Fibroblast of peridontal ligament (primary cell): ENCODE measurements at regions not wholly inside any gene's neighbourhood (a gene's known extent, or its start where the extent isn't known, plus 50 kb on each side); places are given as distances from the start of the nearest gene placed in this dataset.
"Not testable (repeated sequence)": the region's sequence is repeated elsewhere in the genome, so short reads cannot be mapped to it uniquely, and the experiment has no call there.

ENCODE experiments used
- DNase-seq: peaks from one replicate; pipeline ENCODE4 v3.0.0-alpha.2; 2010; ENCODE audit errors: extremely low read depth

DNA sequence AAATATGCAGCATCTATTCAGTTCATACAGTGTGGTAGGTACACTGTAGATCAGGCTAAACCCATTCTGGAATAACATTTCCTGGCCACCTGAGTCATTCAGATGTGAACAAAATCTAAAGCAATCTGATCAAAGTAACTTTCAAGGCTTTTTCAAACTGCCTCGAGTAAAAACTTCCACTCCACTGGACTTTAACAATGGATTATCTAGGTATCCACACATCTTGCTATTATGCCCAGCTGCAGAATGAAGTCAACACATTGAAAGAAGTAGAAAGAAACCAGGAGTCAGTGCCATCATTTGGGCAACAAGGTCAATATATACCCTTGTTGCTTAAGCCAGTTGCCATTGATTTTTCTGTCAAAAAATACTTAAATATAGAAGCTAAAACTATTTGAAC lies 1352.6 kb upstream of the NUDT12 start:
- DNase-seq = no peak

- no peak for DNase-seq
These were observed 1352.0 kb upstream of the NUDT12 start for GRCh38 chr5:104914536-104915070.

GRCh38 chr5:104913841-104914281 lies 1351.3 kb upstream of the NUDT12 start:
- no peak for DNase-seq

DNA sequence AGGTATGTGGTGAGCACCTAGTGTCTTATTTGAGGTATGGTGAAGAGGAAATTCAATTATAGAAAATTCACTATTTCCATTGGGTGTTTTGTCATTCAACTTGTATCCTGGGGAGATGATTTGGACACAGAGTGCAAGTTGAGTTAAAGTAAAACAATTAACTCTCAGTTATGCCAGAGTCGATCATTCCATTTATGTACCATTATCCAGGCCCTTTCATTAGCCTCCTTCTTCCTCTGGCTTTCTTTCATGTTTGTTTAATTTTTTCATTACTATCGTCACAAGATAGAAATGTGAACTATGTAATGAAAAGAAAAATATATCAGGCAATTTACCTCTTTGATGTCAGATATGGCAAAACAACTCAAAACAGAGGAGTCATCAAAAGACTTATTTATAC lies 1347.2 kb upstream of the NUDT12 start:
- no peak for DNase-seq

DNA sequence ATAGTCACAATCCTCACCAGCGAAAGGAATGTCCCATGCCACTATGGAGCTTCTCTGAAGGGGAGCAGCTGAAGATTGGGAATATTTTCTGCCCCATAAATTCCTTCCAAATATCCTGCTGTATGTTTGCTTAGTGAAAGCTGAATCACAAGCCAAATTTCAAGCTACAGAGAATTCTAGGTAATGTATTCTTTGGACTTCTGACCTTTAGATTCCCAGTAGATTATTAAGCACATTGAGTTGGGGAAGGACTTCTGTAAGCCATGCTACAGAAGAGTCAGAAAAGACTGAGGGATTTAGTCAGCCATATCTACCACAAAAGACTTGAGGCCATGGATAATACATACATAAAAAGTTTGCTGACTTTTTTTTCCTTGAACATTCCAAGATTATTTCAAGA lies 1342.0 kb upstream of the NUDT12 start:
- DNase-seq = no peak

GRCh38 chr5:104903941-104904340 lies 1341.4 kb upstream of the NUDT12 start:
- DNase-seq = no peak

DNA sequence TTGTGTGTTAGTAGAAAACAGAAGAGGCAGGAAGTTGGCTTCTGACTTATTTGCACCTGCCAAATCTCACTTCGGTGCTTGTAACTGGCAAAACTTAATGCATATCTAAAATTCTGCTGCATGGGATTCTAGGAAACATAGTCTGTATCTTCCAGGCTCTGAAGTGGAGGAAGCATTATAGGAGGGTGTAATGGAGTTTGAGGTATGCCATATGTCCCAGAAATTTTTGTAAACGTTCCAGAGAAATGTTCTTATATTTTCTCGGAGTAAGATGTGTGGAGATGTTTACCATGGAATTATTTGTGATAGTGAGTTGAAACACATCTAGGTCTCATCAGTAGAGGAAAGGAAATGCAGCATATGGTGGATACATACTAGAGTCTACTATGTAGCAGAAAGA lies 1329.0 kb upstream of the NUDT12 start:
- DNase-seq = no peak

GRCh38 chr5:104890767-104891166 lies 1328.2 kb upstream of the NUDT12 start:
- no peak for DNase-seq

GRCh38 chr5:104859437-104859836 lies 1296.8 kb upstream of the NUDT12 start:
- peak; percentile 24 for DNase-seq

GRCh38 chr5:104852099-104852498 lies 1289.5 kb upstream of the NUDT12 start:
- not testable (repeated sequence) for DNase-seq

DNA sequence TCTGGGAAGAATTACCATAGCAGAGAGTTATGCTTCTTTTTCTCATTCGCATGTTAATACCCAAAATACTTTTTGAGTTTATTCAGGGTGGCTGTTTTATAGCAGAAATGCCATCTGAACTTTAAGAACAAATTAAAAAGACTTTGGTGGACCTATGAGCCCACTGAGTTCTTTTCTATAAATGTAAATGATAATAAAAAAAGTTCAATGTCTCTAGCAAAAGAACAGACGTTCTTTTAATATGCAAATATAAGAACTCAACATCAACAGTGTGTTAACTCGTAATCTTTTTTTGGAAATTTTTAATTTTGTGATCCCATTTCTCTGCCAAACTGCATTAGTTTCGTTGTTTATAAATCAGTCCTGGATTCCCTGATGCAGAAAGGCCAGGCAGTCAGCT lies 1283.0 kb upstream of the NUDT12 start:
- no peak for DNase-seq

- no peak for DNase-seq
These were observed 1281.2 kb upstream of the NUDT12 start for GRCh38 chr5:104843822-104844221.

DNA sequence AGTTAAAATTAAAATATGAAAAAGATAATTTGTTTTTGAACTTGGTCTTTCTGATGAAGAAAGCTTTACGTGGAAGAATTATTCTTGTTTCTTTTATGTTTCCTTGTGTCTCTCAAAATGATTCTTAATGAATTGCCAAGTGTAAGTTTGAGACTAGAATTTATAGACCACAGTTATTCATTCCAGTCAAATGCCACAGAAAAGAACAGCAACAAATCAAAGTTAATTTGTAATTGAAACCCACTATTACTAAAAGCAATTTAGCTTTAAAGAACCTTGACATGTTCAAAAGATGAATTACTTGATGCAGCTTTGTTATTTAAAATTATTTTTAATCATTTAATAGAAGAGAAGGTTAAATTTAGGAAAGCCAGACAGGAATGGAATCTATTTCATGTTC lies 1277.7 kb upstream of the NUDT12 start:
- no peak for DNase-seq

DNA sequence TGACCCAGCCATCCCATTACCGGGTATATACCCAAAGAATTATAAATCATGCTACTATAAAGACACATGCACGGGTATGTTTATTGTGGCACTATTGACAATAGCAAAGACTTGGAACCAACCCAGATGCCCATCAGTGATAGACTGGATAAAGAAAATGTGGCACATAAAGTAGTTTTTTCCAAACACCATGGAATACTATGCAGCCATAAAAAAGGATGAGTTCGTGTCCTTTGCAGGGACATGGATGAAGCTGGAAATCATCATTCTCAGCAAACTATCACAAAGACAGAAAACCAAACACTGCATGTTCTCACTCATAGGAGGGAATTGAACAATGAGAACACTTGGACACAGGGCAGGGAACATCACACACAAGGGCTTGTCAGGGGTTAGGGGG lies 1268.9 kb upstream of the NUDT12 start:
- DNase-seq = not testable (repeated sequence)

DNA sequence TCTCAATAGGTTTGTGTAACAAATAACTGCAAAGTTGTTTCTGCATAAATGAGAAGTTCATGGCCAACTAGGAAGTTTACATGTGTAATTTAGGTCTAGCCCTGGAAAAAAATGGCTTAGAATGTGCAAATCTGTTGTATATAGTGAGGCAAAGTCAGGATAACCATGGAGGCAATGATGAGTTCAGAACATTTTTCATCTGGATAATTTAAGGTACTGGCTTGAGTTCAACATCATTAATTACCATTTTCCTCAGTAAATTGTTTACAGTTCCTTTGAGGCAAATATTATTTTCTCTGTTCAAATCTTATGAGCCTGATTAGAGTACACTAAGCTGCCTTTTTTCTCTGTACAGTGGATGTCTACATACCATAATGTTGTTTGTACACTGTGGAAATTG lies 1259.0 kb upstream of the NUDT12 start:
- DNase-seq = no peak

DNA sequence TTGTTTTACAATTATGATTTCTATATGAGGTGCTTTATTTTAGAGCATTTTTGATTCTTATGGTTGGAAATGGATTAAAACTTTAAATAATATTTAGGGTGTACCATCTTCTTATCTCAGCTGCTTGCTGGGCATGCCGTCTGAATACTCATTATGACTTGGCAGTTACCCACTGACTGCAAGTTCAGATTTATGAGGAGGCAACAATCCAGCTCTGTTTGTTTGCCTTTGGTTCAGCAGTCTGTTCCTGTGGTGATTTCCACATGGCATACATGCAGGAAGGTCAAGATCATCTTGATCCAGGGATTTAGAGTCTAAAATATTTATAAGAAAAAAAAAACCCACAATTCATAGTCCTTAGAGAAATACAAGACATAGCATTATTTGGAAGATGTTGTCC lies 1254.5 kb upstream of the NUDT12 start:
- DNase-seq = no peak

DNA sequence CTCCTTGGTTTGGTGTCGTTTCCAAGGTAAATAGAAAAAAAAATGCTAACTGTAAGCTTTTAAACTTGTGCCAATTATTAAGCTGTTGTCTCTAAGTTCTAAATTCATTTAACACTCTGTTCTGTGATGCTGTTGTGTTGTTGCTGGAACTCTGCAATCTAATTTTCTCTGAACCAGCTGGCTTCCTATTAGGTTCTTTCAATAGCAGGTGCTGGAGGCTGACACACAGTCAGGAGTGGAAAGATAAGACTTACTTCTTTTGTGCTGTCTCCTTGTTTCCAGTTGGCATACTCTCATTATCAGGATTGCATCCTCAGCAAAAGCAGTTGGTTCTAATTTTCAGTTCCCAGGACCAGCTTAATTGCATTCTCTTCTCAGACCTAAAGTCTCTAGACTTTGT lies 1252.6 kb upstream of the NUDT12 start:
- no peak for DNase-seq

GRCh38 chr5:104800440-104801048 lies 1238.0 kb upstream of the NUDT12 start:
- DNase-seq = no peak

GRCh38 chr5:104793755-104794080 lies 1231.1 kb upstream of the NUDT12 start:
- DNase-seq = no peak

GRCh38 chr5:104793031-104793754 lies 1230.6 kb upstream of the NUDT12 start:
- DNase-seq = peak; percentile 52

- DNase-seq = no peak
These were observed 1226.8 kb upstream of the NUDT12 start for GRCh38 chr5:104789366-104789765.

DNA sequence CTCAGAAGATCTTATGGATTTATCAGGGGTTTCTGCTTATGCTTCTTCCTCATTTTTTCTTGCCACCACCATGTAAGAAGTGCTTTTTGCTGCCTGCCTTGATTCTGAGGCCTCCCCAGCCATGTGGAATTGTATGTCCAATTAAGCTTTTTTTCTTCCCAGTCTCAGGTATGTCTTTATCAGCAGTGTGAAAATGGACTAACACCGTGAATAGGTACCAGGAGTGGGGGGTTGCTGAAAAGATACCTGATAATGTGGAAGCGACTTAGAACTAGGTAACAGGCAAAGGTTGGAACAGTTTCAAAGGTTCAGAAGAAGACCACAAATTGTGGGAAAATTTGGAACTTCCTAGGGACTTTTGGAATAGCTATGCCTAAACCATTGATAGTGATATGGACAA lies 1222.5 kb upstream of the NUDT12 start:
- no peak for DNase-seq

- no peak for DNase-seq
These were observed 1211.8 kb upstream of the NUDT12 start for GRCh38 chr5:104774372-104774771.

GRCh38 chr5:104764197-104764596 lies 1201.6 kb upstream of the NUDT12 start:
- no peak for DNase-seq
